ENCODE measurements at regions not wholly inside any gene's neighbourhood (a gene's known extent, or its start where the extent isn't known, plus 50 kb on each side); places are given as distances from the start of the nearest gene placed in this dataset.

- Histone ChIP-seq H4K20me1 (ENCODE audit: insufficient read depth, low read length) (no peaks in the 10 kb centered on the region), H3K36me3 (replicated peaks; ENCODE audit: low read depth, low read length) (no peaks in the 10 kb centered on the region), H3K79me2 (ENCODE audit: low read length) (no peaks in the 10 kb centered on the region), H3K9me3 (ENCODE audit: insufficient read depth, low read length) (no peaks in the 10 kb centered on the region), H3K9ac (ENCODE audit: low read length) (no peak overlapping the region), H3K27ac (ENCODE audit: low read length) (no peak overlapping the region), H3K4me1 (ENCODE audit: low read length) (peaks cover 11% of the 10 kb centered on the region), H3K27me3 (ENCODE audit: low read depth, low read length) (no peaks in the 10 kb centered on the region), H3K4me2 (ENCODE audit: low read length) (no peak overlapping the region), H3K4me3 (ENCODE audit: low read length) (no peak overlapping the region), H2AFZ (ENCODE audit: low read depth, low read length) (no peak overlapping the region)
- TF ChIP-seq CTCF (IDR thresholded peaks at IDR 0.05; ENCODE audit: low read depth, low read length) (no peak), EZH2phosphoT487 (IDR thresholded peaks at IDR 0.05; ENCODE audit: low read depth) (no peak)
Observed at GRCh38 chr10:83915801-83916200, 223.5 kb upstream of the GHITM start.

- peak overlapping the region; percentile 94 for H2AFZ ChIP-seq (ENCODE audit: low read depth, low read length)
Observed at GRCh38 chr10:83917537-83918506, 221.5 kb upstream of the GHITM start.

GRCh38 chr10:83919187-83919586, 220.1 kb upstream of the GHITM start:
- TF ChIP-seq CTCF (IDR thresholded peaks at IDR 0.05; ENCODE audit: low read depth, low read length) (no peak), EZH2phosphoT487 (IDR thresholded peaks at IDR 0.05; ENCODE audit: low read depth) (no peak)
- H3K27me3 ChIP-seq (ENCODE audit: low read depth, low read length), result no peaks in the 10 kb centered on the region
- no peak overlapping the region for H3K4me2 ChIP-seq (ENCODE audit: low read length)
- peaks cover 11% of the 10 kb centered on the region for H3K4me1 ChIP-seq (ENCODE audit: low read length)
- no peak overlapping the region for H3K4me3 ChIP-seq (ENCODE audit: low read length)
- no peak overlapping the region for H3K27ac ChIP-seq (ENCODE audit: low read length)
- H3K79me2 ChIP-seq (ENCODE audit: low read length), result no peaks in the 10 kb centered on the region
- H4K20me1 ChIP-seq (ENCODE audit: insufficient read depth, low read length), result no peaks in the 10 kb centered on the region
- no peak overlapping the region for H2AFZ ChIP-seq (ENCODE audit: low read depth, low read length)
- no peaks in the 10 kb centered on the region for H3K36me3 ChIP-seq (replicated peaks; ENCODE audit: low read depth, low read length)
- no peaks in the 10 kb centered on the region for H3K9me3 ChIP-seq (ENCODE audit: insufficient read depth, low read length)
- H3K9ac ChIP-seq (ENCODE audit: low read length), result no peak overlapping the region

More at GRCh38 chr10:83917537-83918506, 221.5 kb upstream of the GHITM start:
- no peaks in the 10 kb centered on the region for H3K27me3 ChIP-seq (ENCODE audit: low read depth, low read length)
- H3K27ac ChIP-seq (ENCODE audit: low read length), result no peak overlapping the region
- peak overlapping the region; percentile 30; the same call in 1 of the 2 replicates for H3K9ac ChIP-seq (ENCODE audit: low read length)
- H3K4me1 ChIP-seq (ENCODE audit: low read length), result peaks cover 11% of the 10 kb centered on the region
- H3K4me2 ChIP-seq (ENCODE audit: low read length), result peak overlapping the region; percentile 93
- H3K9me3 ChIP-seq (ENCODE audit: insufficient read depth, low read length), result no peaks in the 10 kb centered on the region
- H3K4me3 ChIP-seq (ENCODE audit: low read length), result peak overlapping the region; percentile 67
- H3K79me2 ChIP-seq (ENCODE audit: low read length), result no peaks in the 10 kb centered on the region
- H4K20me1 ChIP-seq (ENCODE audit: insufficient read depth, low read length), result no peaks in the 10 kb centered on the region
- TF ChIP-seq EZH2phosphoT487 (IDR thresholded peaks at IDR 0.05; ENCODE audit: low read depth), result no peak
- TF ChIP-seq CTCF (IDR thresholded peaks at IDR 0.05; ENCODE audit: low read depth, low read length), result peak; percentile 59
- no peaks in the 10 kb centered on the region for H3K36me3 ChIP-seq (replicated peaks; ENCODE audit: low read depth, low read length)

GRCh38 chr10:83921984-83922860, 217.1 kb upstream of the GHITM start:
- Histone ChIP-seq H3K9ac (ENCODE audit: low read length) (no peak overlapping the region), H3K4me2 (ENCODE audit: low read length) (no peak overlapping the region), H2AFZ (ENCODE audit: low read depth, low read length) (no peak overlapping the region), H4K20me1 (ENCODE audit: insufficient read depth, low read length) (no peaks in the 10 kb centered on the region), H3K4me1 (ENCODE audit: low read length) (peaks cover 10% of the 10 kb centered on the region), H3K27me3 (ENCODE audit: low read depth, low read length) (no peaks in the 10 kb centered on the region), H3K4me3 (ENCODE audit: low read length) (no peak overlapping the region), H3K9me3 (ENCODE audit: insufficient read depth, low read length) (no peaks in the 10 kb centered on the region), H3K79me2 (ENCODE audit: low read length) (no peaks in the 10 kb centered on the region), H3K36me3 (replicated peaks; ENCODE audit: low read depth, low read length) (no peaks in the 10 kb centered on the region), H3K27ac (ENCODE audit: low read length) (no peak overlapping the region)
- TF ChIP-seq EZH2phosphoT487 (IDR thresholded peaks at IDR 0.05; ENCODE audit: low read depth) (no peak), CTCF (IDR thresholded peaks at IDR 0.05; ENCODE audit: low read depth, low read length) (no peak)
